ENCODE measurements at regions not wholly inside any gene's neighbourhood (a gene's known extent, or its start where the extent isn't known, plus 50 kb on each side); places are given as distances from the start of the nearest gene placed in this dataset.

DNA sequence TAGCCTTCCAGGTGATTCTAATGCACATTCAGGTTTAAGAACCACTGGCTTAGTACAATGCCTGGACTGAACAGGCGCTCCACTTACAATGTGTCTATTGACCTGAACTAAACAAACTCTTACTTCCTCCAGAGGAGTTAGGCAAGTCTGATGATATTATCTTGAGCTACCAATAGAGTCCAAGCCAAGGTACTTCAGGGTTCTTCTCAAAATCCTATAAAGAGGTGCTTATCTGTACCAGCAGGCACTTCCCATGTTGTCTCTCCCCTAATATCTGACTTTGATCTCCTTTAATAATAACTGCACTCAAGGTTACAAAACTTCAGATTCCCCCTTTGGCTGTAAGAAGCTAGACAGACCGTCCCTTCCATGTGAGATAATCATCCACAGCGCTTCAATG is 157.0 kb upstream of the SVIL start:
- CTCF ChIA-PET (ENCODE audit: low intra/inter-chr PET ratio), result no interaction called here

DNA sequence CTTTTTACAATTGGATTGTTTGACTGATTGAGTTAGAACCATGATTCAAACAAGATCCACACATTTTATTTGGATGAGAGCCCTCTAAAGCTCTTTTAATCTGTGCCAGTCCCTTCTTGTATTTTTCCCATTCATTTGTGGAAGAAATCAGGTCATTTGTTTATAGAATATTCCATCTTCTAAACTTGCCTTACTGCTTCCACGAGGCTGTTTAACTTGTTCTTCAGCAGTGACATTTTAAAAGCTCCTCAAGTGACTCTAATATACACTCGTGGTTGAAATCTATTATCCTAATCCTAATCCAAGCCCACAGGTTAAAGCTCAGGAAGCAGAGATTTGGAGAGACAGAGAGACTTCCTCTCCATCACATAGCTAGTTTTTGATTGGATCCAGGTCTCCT is 155.4 kb upstream of the SVIL start:
- no peaks in the 10 kb centered on the region for H3K4me1 ChIP-seq (replicated peaks in 1 of 2; ENCODE audit: control insufficient read depth in 2 of 2, insufficient read depth in 2 of 2, low read length in 2 of 2)
- no peak overlapping the region for H2AFZ ChIP-seq (ENCODE audit: low read depth, low read length)
- H3K9me1 ChIP-seq (ENCODE audit: control insufficient read depth, insufficient read depth, low read length), result no peaks in the 10 kb centered on the region
- POLR2A ChIA-PET, result no interaction called here
- 0% methylated on average over 2 of the region's 2 CpGs for WGBS (ENCODE audit: insufficient coverage, low coverage, missing lambda C conversion rate)
- in situ Hi-C loops (cut with MboI), result no loop called here
- ATAC-seq, result no peak
- no peaks in the 10 kb centered on the region; the same call in 1 of the 2 replicates for H4K20me1 ChIP-seq (replicated peaks; ENCODE audit: control insufficient read depth, insufficient read depth, low read length)
- no peaks in the 10 kb centered on the region for H3K27me3 ChIP-seq (ENCODE audit: control insufficient read depth in 2 of 2, insufficient read depth in 2 of 2, low read length in 2 of 2)
- H3K27ac ChIP-seq (ENCODE audit: extremely low read depth, low read depth, low read length), result no peak overlapping the region
- intact Hi-C loops (cut with micrococcal nuclease), result no loop called here
- no peaks in the 10 kb centered on the region for H3K36me3 ChIP-seq (ENCODE audit: control insufficient read depth, insufficient read depth, low read length)
- no peak for FAIRE-seq
- no TSS peak for BruUV-seq (replicated peaks)
- no peak for TF ChIP-seq GTF2A2 (tag; IDR thresholded peaks at IDR 0.05)
- TF ChIP-seq GATAD2A (IDR thresholded peaks at IDR 0.05), result no peak
- TF ChIP-seq RFX1 (IDR thresholded peaks at IDR 0.05), result no peak
- no peak for TF ChIP-seq KLF1 (tag; IDR thresholded peaks at IDR 0.05)
- no peak for TF ChIP-seq ZNF583 (CRISPR knock-in tag; IDR thresholded peaks at IDR 0.05)
- no peak for TF ChIP-seq ZNF431 (CRISPR knock-in tag; IDR thresholded peaks at IDR 0.05)
- TF ChIP-seq ZFP1 (CRISPR knock-in tag; IDR thresholded peaks at IDR 0.05), result no peak
- no peak for TF ChIP-seq HMG20B (CRISPR knock-in tag; IDR thresholded peaks at IDR 0.05)
- no peak for TF ChIP-seq ELF4 (CRISPR knock-in tag; IDR thresholded peaks at IDR 0.05)
- TF ChIP-seq ATF7 (IDR thresholded peaks at IDR 0.05), result no peak
- no peak for TF ChIP-seq SRF (CRISPR knock-in tag; IDR thresholded peaks at IDR 0.05)
- no peak for DNase-seq (ENCODE audit: extremely low read depth in 1 of 4, low spot score in 3 of 4)
- H3K79me2 ChIP-seq (ENCODE audit: control insufficient read depth, insufficient read depth, low read length), result no peaks in the 10 kb centered on the region
- H3K9ac ChIP-seq (ENCODE audit: insufficient read depth in 1 of 2, low read depth in 2 of 2, low read length in 2 of 2), result no peak overlapping the region
- no peak overlapping the region for H3K4me3 ChIP-seq
- no peak overlapping the region for H3K4me2 ChIP-seq (ENCODE audit: insufficient read depth, low read length)
- CTCF ChIA-PET (ENCODE audit: low intra/inter-chr PET ratio), result no interaction called here
- no peaks in the 10 kb centered on the region for H3K9me3 ChIP-seq (replicated peaks; ENCODE audit: control insufficient read depth, insufficient read depth, low read depth, low read length)

More for the DNA sequence above, 157.0 kb upstream of the SVIL start:
- H4K20me1 ChIP-seq (replicated peaks; ENCODE audit: control insufficient read depth, insufficient read depth, low read length), result no peaks in the 10 kb centered on the region; the same call in 1 of the 2 replicates
- H3K4me3 ChIP-seq, result no peak overlapping the region
- BruUV-seq (replicated peaks), result no TSS peak
- no peak overlapping the region for H3K4me2 ChIP-seq (ENCODE audit: insufficient read depth, low read length)
- POLR2A ChIA-PET, result no interaction called here
- DNase-seq (ENCODE audit: extremely low read depth in 1 of 4, low spot score in 3 of 4) (no peak), ATAC-seq (no peak), FAIRE-seq (no peak)
- in situ Hi-C loops (cut with MboI), result no loop called here
- H3K36me3 ChIP-seq (ENCODE audit: control insufficient read depth, insufficient read depth, low read length), result no peaks in the 10 kb centered on the region
- no peaks in the 10 kb centered on the region for H3K27me3 ChIP-seq (ENCODE audit: control insufficient read depth in 2 of 2, insufficient read depth in 2 of 2, low read length in 2 of 2)
- H2AFZ ChIP-seq (ENCODE audit: low read depth, low read length), result no peak overlapping the region
- no peaks in the 10 kb centered on the region for H3K79me2 ChIP-seq (ENCODE audit: control insufficient read depth, insufficient read depth, low read length)
- intact Hi-C loops (cut with micrococcal nuclease), result no loop called here
- H3K9me1 ChIP-seq (ENCODE audit: control insufficient read depth, insufficient read depth, low read length), result no peaks in the 10 kb centered on the region
- H3K4me1 ChIP-seq (replicated peaks in 1 of 2; ENCODE audit: control insufficient read depth in 2 of 2, insufficient read depth in 2 of 2, low read length in 2 of 2), result no peaks in the 10 kb centered on the region
- TF ChIP-seq CBFA2T3 (IDR thresholded peaks at IDR 0.05), result no peak
- no peak for TF ChIP-seq ZFX (CRISPR knock-in tag; IDR thresholded peaks at IDR 0.05)
- TF ChIP-seq ZSCAN32 (CRISPR knock-in tag; IDR thresholded peaks at IDR 0.05), result no peak
- H3K9me3 ChIP-seq (replicated peaks; ENCODE audit: control insufficient read depth, insufficient read depth, low read depth, low read length), result no peaks in the 10 kb centered on the region
- H3K9ac ChIP-seq (ENCODE audit: insufficient read depth in 1 of 2, low read depth in 2 of 2, low read length in 2 of 2), result no peak overlapping the region
- 0% methylated on average over 3 of the region's 3 CpGs for WGBS (ENCODE audit: insufficient coverage, low coverage, missing lambda C conversion rate)
- H3K27ac ChIP-seq (ENCODE audit: extremely low read depth, low read depth, low read length), result no peak overlapping the region

Data from K562 (cell line).